ENCODE measurements at regions not wholly inside any gene's neighbourhood (a gene's known extent, or its start where the extent isn't known, plus 50 kb on each side); places are given as distances from the start of the nearest gene placed in this dataset.

DNA sequence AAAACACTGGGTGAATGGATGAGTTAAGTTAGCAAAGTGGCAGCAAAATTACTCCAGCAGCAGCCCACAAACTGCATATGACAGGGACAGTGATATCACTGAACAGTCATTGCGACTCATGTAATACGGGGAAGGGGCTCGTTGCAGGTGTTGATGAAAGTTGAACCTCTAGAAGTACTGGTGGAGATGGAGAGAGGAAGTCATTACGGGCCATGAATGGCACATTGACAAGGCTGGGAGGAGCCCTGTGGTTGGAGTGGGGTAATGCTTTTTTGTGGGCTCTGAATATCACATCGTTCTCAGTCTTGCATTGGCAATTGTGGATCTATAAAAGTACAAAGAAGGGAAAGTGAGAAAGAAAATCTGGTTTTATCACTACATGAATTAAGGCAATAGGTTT lies 278.1 kb downstream of the ZPLD1 start (continued):
- no peak for TF ChIP-seq CTCF (IDR thresholded peaks at IDR 0.05; ENCODE audit: control extremely low read depth in 1 of 3, insufficient read depth in 1 of 3, low read depth in 1 of 3, low read length in 3 of 3)
- no peak for TF ChIP-seq CTBP2 (IDR thresholded peaks at IDR 0.05; ENCODE audit: borderline replicate concordance, insufficient read depth, insufficient read length, low read length)
- TF ChIP-seq SIX5 (IDR thresholded peaks at IDR 0.05; ENCODE audit: low read depth, low read length) = no peak
- TF ChIP-seq RXRA (IDR thresholded peaks at IDR 0.05; ENCODE audit: insufficient read depth, low read depth, low read length) = no peak
- no peak for TF ChIP-seq USF2 (IDR thresholded peaks at IDR 0.05; ENCODE audit: low read length)
- TF ChIP-seq MAX (IDR thresholded peaks at IDR 0.05) = no peak
- TF ChIP-seq JUN (IDR thresholded peaks at IDR 0.05; ENCODE audit: low read depth, low read length) = no peak
- TF ChIP-seq, protein P1, sequence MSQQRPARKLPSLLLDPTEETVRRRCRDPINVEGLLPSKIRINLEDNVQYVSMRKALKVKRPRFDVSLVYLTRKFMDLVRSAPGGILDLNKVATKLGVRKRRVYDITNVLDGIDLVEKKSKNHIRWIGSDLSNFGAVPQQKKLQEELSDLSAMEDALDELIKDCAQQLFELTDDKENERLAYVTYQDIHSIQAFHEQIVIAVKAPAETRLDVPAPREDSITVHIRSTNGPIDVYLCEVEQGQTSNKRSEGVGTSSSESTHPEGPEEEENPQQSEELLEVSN (IDR thresholded peaks at IDR 0.05) = no peak
- TF ChIP-seq SP1 (IDR thresholded peaks at IDR 0.05; ENCODE audit: low read depth, low read length) = no peak
- no peak for TF ChIP-seq RFX5 (IDR thresholded peaks at IDR 0.05; ENCODE audit: borderline replicate concordance, low read depth, low read length)
- no peak for TF ChIP-seq CBX8 (IDR thresholded peaks at IDR 0.05; ENCODE audit: borderline replicate concordance, low read depth, low read length)
